ENCODE measurements at regions not wholly inside any gene's neighbourhood (a gene's known extent, or its start where the extent isn't known, plus 50 kb on each side); places are given as distances from the start of the nearest gene placed in this dataset.
A peak's percentile ranks its signal among the peaks of the same experiment; 100 is the strongest.

DNA sequence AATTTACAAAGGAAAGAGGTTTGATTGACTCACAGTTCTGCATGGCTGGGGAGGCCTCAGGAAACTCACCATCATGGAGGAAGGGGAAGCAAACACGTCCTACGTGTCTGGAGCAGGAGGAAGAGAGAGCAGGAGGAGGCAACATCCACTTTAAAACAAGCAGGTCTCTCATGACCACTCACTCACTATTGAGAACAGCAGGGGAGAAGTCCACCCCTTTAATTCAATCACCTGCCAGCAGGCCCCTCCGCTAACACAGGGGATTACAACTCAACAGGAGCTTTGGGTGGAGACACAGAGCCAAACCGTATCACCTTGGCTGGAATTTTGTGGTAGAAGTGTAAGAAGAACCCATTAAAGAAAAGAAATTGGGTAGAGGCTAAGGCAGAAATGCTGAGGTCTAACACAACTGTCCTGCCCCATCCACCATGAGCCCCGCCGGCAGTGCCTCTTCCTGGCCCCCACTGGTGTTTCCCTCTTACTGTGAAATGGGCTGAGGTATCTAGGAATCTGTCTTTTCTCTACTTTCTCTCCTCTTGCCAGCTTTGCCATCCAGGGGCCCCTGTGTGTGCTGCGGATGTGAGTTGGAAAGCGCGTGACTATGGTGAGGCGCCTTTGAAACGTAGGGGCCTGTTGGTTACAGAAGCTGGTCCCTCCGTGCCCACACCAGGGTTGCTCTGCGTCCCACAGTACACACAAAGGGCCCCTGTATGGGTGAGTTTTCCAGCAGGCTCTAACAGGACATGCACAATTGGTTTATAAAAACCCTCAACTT, 108.0 kb upstream of the TMEM132D start:
- Mint-ChIP-seq H3K9me3 (no peaks in the 10 kb centered on the region), H3K27ac (peak overlapping the region; percentile 12), H3K36me3 (ENCODE audit: low read depth) (no peaks in the 10 kb centered on the region), H3K4me3 (peak overlapping the region; percentile 41), H3K4me1 (peaks cover 20% of the 10 kb centered on the region), H3K27me3 (ENCODE audit: low read depth, poor library complexity) (peaks cover 16% of the 10 kb centered on the region)
- no peak for DNase-seq
- TF ChIP-seq, protein P1, sequence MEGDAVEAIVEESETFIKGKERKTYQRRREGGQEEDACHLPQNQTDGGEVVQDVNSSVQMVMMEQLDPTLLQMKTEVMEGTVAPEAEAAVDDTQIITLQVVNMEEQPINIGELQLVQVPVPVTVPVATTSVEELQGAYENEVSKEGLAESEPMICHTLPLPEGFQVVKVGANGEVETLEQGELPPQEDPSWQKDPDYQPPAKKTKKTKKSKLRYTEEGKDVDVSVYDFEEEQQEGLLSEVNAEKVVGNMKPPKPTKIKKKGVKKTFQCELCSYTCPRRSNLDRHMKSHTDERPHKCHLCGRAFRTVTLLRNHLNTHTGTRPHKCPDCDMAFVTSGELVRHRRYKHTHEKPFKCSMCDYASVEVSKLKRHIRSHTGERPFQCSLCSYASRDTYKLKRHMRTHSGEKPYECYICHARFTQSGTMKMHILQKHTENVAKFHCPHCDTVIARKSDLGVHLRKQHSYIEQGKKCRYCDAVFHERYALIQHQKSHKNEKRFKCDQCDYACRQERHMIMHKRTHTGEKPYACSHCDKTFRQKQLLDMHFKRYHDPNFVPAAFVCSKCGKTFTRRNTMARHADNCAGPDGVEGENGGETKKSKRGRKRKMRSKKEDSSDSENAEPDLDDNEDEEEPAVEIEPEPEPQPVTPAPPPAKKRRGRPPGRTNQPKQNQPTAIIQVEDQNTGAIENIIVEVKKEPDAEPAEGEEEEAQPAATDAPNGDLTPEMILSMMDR (IDR thresholded peaks at IDR 0.05): no peak

DNA sequence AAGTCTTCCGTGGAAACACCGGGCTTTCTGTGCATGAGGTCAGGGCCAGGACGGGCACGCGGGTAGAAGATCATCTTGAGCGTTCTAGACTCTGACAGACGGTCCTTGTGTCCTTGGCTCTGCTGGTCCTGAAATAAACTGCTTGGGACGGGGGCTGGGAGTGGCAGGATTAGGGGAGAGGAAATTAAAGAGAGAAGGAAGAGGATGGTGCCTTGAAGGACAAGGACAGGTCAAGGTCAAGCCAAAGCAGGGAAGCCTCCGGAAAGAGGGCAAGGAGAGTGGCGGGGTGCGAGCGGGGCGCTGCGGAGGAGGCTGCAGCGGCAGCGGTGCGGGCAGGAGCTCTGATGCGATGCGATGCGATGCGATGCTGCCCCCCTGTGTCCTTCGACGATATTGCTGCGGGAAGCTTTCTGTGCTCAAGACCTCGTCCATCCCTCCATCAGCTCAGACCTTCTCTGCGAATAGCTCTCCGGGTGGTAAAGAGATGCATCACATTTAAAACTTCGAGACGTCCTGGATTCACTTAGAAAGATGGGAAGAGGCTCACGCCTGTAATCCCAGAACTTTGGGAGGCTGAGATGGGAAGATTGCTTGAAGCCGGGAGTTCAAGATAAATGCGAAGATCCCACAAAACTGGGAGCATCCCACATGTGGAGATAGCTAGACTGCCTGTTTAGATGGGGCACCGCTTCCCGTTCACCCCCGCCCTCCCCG, 110.1 kb upstream of the TMEM132D start:
- Mint-ChIP-seq H3K36me3 (ENCODE audit: low read depth) (no peaks in the 10 kb centered on the region), H3K27me3 (ENCODE audit: low read depth, poor library complexity) (peaks cover 16% of the 10 kb centered on the region), H3K27ac (no peak overlapping the region), H3K9me3 (no peaks in the 10 kb centered on the region), H3K4me3 (no peak overlapping the region), H3K4me1 (peaks cover 26% of the 10 kb centered on the region)
- TF ChIP-seq, protein P1 (IDR thresholded peaks at IDR 0.05): peak; percentile 78
- peak; percentile 89 for DNase-seq

DNA sequence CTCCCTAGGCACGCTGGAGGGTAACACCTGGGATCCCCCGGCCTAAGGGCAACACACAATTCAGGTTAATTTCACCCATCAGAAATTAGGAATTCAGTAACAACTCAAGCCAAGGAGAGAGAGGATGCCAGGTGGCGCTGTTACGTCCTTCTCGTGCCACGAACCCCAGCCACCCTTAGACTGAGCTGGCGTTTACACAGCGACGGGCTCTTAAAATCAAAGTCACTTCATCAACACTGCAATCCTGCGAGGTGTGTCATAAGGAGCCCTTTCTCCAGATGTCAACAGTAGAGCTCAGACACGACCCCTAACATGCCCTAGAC, 110.6 kb upstream of the TMEM132D start:
- DNase-seq: peak; percentile 53
- H3K27me3 Mint-ChIP-seq (ENCODE audit: low read depth, poor library complexity): peaks cover 16% of the 10 kb centered on the region
- TF ChIP-seq, protein P1 (IDR thresholded peaks at IDR 0.05): no peak
- no peaks in the 10 kb centered on the region for H3K9me3 Mint-ChIP-seq
- H3K27ac Mint-ChIP-seq: no peak overlapping the region
- H3K4me1 Mint-ChIP-seq: peaks cover 24% of the 10 kb centered on the region
- no peaks in the 10 kb centered on the region for H3K36me3 Mint-ChIP-seq (ENCODE audit: low read depth)
- H3K4me3 Mint-ChIP-seq: no peak overlapping the region

DNA sequence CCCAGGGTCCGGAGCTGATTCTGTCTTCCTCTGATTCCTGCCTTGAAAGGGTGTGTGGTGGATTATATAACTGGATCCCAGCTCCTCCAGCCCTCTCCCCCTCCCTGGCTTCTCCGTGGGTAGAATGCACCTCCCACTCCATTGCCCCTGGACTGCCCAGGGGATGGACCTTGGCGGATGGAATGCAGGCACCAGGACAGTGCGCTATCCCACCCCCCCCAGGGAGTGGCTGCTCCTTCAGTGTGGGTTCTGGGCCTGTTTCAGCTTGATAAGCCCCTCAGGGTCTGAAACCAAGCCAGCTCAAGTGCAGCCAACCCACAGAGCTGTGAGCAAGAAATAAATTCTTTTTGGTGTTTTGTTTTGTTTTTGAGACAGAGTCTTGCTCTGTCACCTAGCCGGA, 112.4 kb upstream of the TMEM132D start:
- Mint-ChIP-seq H3K27ac (no peak overlapping the region), H3K4me1 (peaks cover 14% of the 10 kb centered on the region), H3K9me3 (no peaks in the 10 kb centered on the region), H3K27me3 (ENCODE audit: low read depth, poor library complexity) (peaks cover 13% of the 10 kb centered on the region), H3K36me3 (ENCODE audit: low read depth) (no peaks in the 10 kb centered on the region), H3K4me3 (no peak overlapping the region)
- TF ChIP-seq, protein P1 (IDR thresholded peaks at IDR 0.05): no peak
- no peak for DNase-seq

DNA sequence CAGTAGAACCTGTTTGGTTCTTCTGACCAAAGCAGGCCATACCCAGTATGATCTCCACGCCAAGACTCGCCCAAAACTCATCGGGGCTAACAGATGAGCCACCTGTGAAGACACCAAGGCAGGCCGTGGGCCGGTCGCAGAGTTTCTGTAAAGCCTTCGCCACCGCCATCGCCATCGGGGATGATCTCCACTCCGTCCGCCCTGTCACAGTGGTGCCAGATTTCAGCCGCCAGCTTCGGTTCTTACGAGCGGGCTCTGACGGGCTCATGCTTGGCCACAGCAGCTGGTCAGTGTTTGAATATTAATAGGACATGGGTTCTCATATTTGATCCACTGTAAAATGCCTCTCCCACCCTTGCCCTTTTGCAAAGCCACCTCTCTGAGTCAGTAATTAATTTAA, 113.2 kb upstream of the TMEM132D start:
- Mint-ChIP-seq H3K4me1 (peaks cover 6% of the 10 kb centered on the region), H3K4me3 (no peak overlapping the region), H3K27ac (no peak overlapping the region), H3K36me3 (ENCODE audit: low read depth) (no peaks in the 10 kb centered on the region), H3K27me3 (ENCODE audit: low read depth, poor library complexity) (peaks cover 5% of the 10 kb centered on the region), H3K9me3 (no peaks in the 10 kb centered on the region)
- no peak for DNase-seq
- TF ChIP-seq, protein P1 (IDR thresholded peaks at IDR 0.05): no peak

Measured in nephron progenitor cell (in vitro differentiated cells).